MM.1S (cell line): ENCODE measurements at regions not wholly inside any gene's neighbourhood (a gene's known extent, or its start where the extent isn't known, plus 50 kb on each side); places are given as distances from the start of the nearest gene placed in this dataset.

Experiments
- DNase-seq: peaks from one replicate; pipeline ENCODE4 v3.0.0-alpha.2; 2015
- H2AFZ ChIP-seq: fragments of 300-600 bp; sonication (generic); 2 replicates; pipeline ENCODE4 v1.6.0; 2016; ENCODE audit warnings: antibody characterized with exemption, low read length
- H3F3A ChIP-seq: fragments of 300-600 bp; sonication (generic); 2 replicates; pipeline ENCODE4 v1.6.1; 2016; ENCODE audit warnings: mild to moderate bottlenecking, antibody characterized with exemption, low read length, moderate library complexity, mixed read lengths; ENCODE audit not compliant: insufficient read depth
- H3K27ac ChIP-seq: fragments of 300-600 bp; sonication (generic); 2 replicates; pipeline ENCODE4 v1.5.1; 2016; ENCODE audit warnings: mild to moderate bottlenecking, low read length
- H3K27me3 ChIP-seq: fragments of 300-600 bp; sonication (generic); replicated peaks from 2 replicates; pipeline ENCODE4 v1.6.0; 2016; ENCODE audit warnings: low read length; ENCODE audit not compliant: insufficient read depth
- H3K36me3 ChIP-seq: fragments of 300-600 bp; sonication (generic); replicated peaks from 2 replicates; pipeline ENCODE4 v1.6.1; 2016; ENCODE audit warnings: mild to moderate bottlenecking, low read length, mixed read lengths; ENCODE audit not compliant: insufficient read depth
- H3K4me1 ChIP-seq: fragments of 300-600 bp; sonication (generic); 2 replicates; pipeline ENCODE4 v1.6.1; 2016; ENCODE audit warnings: low read length, mixed read lengths
- H3K4me2 ChIP-seq: fragments of 300-600 bp; sonication (generic); 2 replicates; pipeline ENCODE4 v1.6.0; 2016; ENCODE audit warnings: low read depth, low read length
- H3K4me3 ChIP-seq: fragments of 300-600 bp; sonication (generic); 2 replicates; pipeline ENCODE4 v1.5.1; 2016; ENCODE audit warnings: low read length, mixed read lengths
- H3K79me2 ChIP-seq: fragments of 300-600 bp; sonication (generic); 2 replicates; pipeline ENCODE4 v1.6.1; 2016; ENCODE audit warnings: mixed run types, low read length, mixed read lengths
- H3K9ac ChIP-seq: fragments of 300-600 bp; sonication (generic); 2 replicates; pipeline ENCODE4 v1.6.1; 2016; ENCODE audit warnings: low read length, mixed read lengths
- H3K9me2 ChIP-seq: fragments of 300-600 bp; sonication (generic); replicated peaks from 2 replicates; pipeline ENCODE4 v1.6.1; 2016; ENCODE audit warnings: mild to moderate bottlenecking, low read length, mixed read lengths; ENCODE audit not compliant: insufficient read depth
- H3K9me3 ChIP-seq: fragments of 300-600 bp; sonication (generic); replicated peaks from 2 replicates; pipeline ENCODE4 v1.6.1; 2016; ENCODE audit warnings: mild to moderate bottlenecking, low read length, mixed read lengths; ENCODE audit not compliant: insufficient read depth
- H4K20me1 ChIP-seq: fragments of 300-600 bp; sonication (generic); 2 replicates; pipeline ENCODE4 v1.6.1; 2016; ENCODE audit warnings: mild to moderate bottlenecking, low read length, moderate library complexity, mixed read lengths; ENCODE audit not compliant: insufficient read depth
- EZH2 ChIP-seq: fragments of 300-600 bp; sonication (generic); optimal IDR thresholded peaks from 2 replicates; pipeline ENCODE3; 2017; ENCODE audit warnings: low read depth, mild to moderate bottlenecking, antibody characterized with exemption, low read length, mixed read lengths
- EZH2phosphoT487 ChIP-seq: fragments of 300-600 bp; sonication (generic); IDR thresholded peaks from 2 replicates; pipeline ENCODE4 v1.6.1; 2018; ENCODE audit warnings: antibody characterized with exemption, low read length
- TF ChIP-seq, protein P1 (sequence below): fragments of 300-600 bp; sonication (generic); IDR thresholded peaks from 2 replicates; pipeline ENCODE4 v1.5.1; 2016; ENCODE audit warnings: antibody characterized with exemption, low read length, mixed read lengths

DNA sequence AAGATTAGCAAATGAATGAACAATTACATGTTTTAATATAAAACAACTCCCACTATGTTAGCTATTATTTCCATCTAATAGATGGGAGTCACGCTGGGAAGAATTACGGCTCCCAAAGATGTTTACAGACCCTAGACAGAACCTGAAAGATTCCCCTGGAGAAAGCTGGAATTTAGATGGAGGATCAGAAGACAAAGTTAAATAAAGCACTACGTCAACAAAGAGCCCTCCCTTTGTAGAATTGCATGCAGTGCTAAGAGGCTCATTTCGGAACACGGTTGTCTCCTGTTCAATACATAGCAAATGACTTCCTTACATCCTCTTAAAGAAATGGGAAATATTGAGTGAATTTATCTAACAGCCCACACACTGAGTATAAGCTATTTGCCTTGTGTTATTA is 328.3 kb downstream of the CBLN4 start:
- H3F3A ChIP-seq, result no peaks in the 10 kb centered on the region
- H3K4me3 ChIP-seq, result no peak overlapping the region
- no peaks in the 10 kb centered on the region for H3K4me1 ChIP-seq
- no peaks in the 10 kb centered on the region for H3K36me3 ChIP-seq
- H3K9me2 ChIP-seq, result no peaks in the 10 kb centered on the region
- H3K9ac ChIP-seq, result no peak overlapping the region
- no peak for DNase-seq
- no peaks in the 10 kb centered on the region; the same call in 1 of the 2 replicates for H3K9me3 ChIP-seq
- no peaks in the 10 kb centered on the region for H3K79me2 ChIP-seq
- H3K27ac ChIP-seq, result no peak overlapping the region
- no peak for TF ChIP-seq EZH2
- TF ChIP-seq, protein P1, sequence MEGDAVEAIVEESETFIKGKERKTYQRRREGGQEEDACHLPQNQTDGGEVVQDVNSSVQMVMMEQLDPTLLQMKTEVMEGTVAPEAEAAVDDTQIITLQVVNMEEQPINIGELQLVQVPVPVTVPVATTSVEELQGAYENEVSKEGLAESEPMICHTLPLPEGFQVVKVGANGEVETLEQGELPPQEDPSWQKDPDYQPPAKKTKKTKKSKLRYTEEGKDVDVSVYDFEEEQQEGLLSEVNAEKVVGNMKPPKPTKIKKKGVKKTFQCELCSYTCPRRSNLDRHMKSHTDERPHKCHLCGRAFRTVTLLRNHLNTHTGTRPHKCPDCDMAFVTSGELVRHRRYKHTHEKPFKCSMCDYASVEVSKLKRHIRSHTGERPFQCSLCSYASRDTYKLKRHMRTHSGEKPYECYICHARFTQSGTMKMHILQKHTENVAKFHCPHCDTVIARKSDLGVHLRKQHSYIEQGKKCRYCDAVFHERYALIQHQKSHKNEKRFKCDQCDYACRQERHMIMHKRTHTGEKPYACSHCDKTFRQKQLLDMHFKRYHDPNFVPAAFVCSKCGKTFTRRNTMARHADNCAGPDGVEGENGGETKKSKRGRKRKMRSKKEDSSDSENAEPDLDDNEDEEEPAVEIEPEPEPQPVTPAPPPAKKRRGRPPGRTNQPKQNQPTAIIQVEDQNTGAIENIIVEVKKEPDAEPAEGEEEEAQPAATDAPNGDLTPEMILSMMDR, result no peak
- no peak for TF ChIP-seq EZH2phosphoT487
- H3K27me3 ChIP-seq, result no peaks in the 10 kb centered on the region
- H4K20me1 ChIP-seq, result no peaks in the 10 kb centered on the region
- no peak overlapping the region for H3K4me2 ChIP-seq
- H2AFZ ChIP-seq, result no peak overlapping the region

- Histone ChIP-seq H3K9me2 (no peaks in the 10 kb centered on the region), H3K27me3 (no peaks in the 10 kb centered on the region), H3F3A (no peaks in the 10 kb centered on the region), H3K27ac (no peak overlapping the region), H4K20me1 (no peaks in the 10 kb centered on the region), H3K79me2 (no peaks in the 10 kb centered on the region), H3K36me3 (no peaks in the 10 kb centered on the region), H3K4me1 (no peaks in the 10 kb centered on the region), H3K9me3 (no peaks in the 10 kb centered on the region; the same call in 1 of the 2 replicates), H3K4me2 (no peak overlapping the region), H2AFZ (no peak overlapping the region), H3K4me3 (no peak overlapping the region), H3K9ac (no peak overlapping the region)
- DNase-seq, result no peak
- TF ChIP-seq, protein P1, result no peak
- TF ChIP-seq EZH2, result no peak
- TF ChIP-seq EZH2phosphoT487, result no peak
Measured at GRCh38 chr20:55676097-55676496, 329.2 kb downstream of the CBLN4 start.

DNA sequence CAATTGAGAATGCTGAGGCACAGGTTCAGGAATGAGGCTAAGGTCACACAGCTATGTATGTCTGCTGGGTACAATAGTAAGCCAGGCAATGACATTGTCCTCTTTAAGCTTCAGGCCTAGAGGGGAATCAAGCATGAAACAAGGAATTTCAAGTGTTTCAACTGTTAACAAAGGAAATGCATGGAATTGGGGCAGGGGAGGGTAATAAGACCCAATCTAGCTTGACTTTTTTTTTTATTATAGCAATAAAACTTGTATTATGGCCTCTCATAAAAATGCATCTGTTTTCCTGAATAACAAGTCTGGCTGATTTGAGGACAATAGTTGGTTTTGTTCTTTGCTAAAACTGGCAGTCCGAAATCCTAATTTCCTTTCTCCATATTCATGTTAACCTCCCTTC is 336.7 kb downstream of the CBLN4 start:
- DNase-seq, result no peak
- Histone ChIP-seq H3K36me3 (no peaks in the 10 kb centered on the region), H3K4me1 (no peaks in the 10 kb centered on the region), H3K79me2 (no peaks in the 10 kb centered on the region), H3K9me3 (no peaks in the 10 kb centered on the region), H3F3A (no peaks in the 10 kb centered on the region), H3K9ac (no peak overlapping the region), H3K4me2 (no peak overlapping the region), H3K9me2 (no peaks in the 10 kb centered on the region), H3K4me3 (no peak overlapping the region), H3K27me3 (no peaks in the 10 kb centered on the region), H2AFZ (no peak overlapping the region), H4K20me1 (no peaks in the 10 kb centered on the region), H3K27ac (no peak overlapping the region)
- TF ChIP-seq EZH2phosphoT487, result no peak
- TF ChIP-seq, protein P1, result no peak
- no peak for TF ChIP-seq EZH2
